GM19043 (cell line): ENCODE measurements at regions not wholly inside any gene's neighbourhood (a gene's known extent, or its start where the extent isn't known, plus 50 kb on each side); places are given as distances from the start of the nearest gene placed in this dataset.
"Not testable (repeated sequence)": the region's sequence is repeated elsewhere in the genome, so short reads cannot be mapped to it uniquely, and the experiment has no call there.

Source experiments
- ATAC-seq: cut with Tn5 transposase; IDR thresholded peaks from one replicate; pipeline ENCODE4 v1.9.1; 2021; ENCODE audit warnings: low read depth; ENCODE audit not compliant: unreplicated experiment

GRCh38 chr5:98320343-98320742, 453.1 kb upstream of the RGMB start:
- ATAC-seq = no peak

GRCh38 chr5:98321361-98321760, 452.1 kb upstream of the RGMB start:
- ATAC-seq = no peak

- not testable (repeated sequence) for ATAC-seq
Measured at GRCh38 chr5:98325187-98325586, 448.3 kb upstream of the RGMB start.

- ATAC-seq = no peak
Measured at GRCh38 chr5:98328015-98328414, 445.4 kb upstream of the RGMB start.

GRCh38 chr5:98330871-98331270, 442.6 kb upstream of the RGMB start:
- ATAC-seq = no peak

- ATAC-seq = no peak
Measured at GRCh38 chr5:98333921-98334320, 439.5 kb upstream of the RGMB start.

- no peak for ATAC-seq
Measured at GRCh38 chr5:98334946-98335345, 438.5 kb upstream of the RGMB start.

- no peak for ATAC-seq
Measured at GRCh38 chr5:98339141-98339848, 434.2 kb upstream of the RGMB start.

- no peak for ATAC-seq
Measured at GRCh38 chr5:98341038-98342032, 432.1 kb upstream of the RGMB start.

GRCh38 chr5:98342958-98343660, 430.4 kb upstream of the RGMB start:
- not testable (repeated sequence) for ATAC-seq

GRCh38 chr5:98349251-98349989, 424.0 kb upstream of the RGMB start:
- no peak for ATAC-seq

- ATAC-seq = no peak
Measured at GRCh38 chr5:98349990-98350365, 423.5 kb upstream of the RGMB start.

GRCh38 chr5:98354922-98355321, 418.5 kb upstream of the RGMB start:
- no peak for ATAC-seq

- no peak for ATAC-seq
Measured at GRCh38 chr5:98360548-98360947, 412.9 kb upstream of the RGMB start.

GRCh38 chr5:98363157-98363556, 410.3 kb upstream of the RGMB start:
- no peak for ATAC-seq

GRCh38 chr5:98364549-98364948, 408.9 kb upstream of the RGMB start:
- no peak for ATAC-seq

- ATAC-seq = no peak
Measured at GRCh38 chr5:98365126-98365525, 408.3 kb upstream of the RGMB start.

GRCh38 chr5:98368141-98368540, 405.3 kb upstream of the RGMB start:
- ATAC-seq = no peak

GRCh38 chr5:98372351-98372750, 401.1 kb upstream of the RGMB start:
- no peak for ATAC-seq

- no peak for ATAC-seq
Measured at GRCh38 chr5:98391921-98392625, 381.4 kb upstream of the RGMB start.
